H9 (cell line): ENCODE measurements at regions not wholly inside any gene's neighbourhood (a gene's known extent, or its start where the extent isn't known, plus 50 kb on each side); places are given as distances from the start of the nearest gene placed in this dataset.

Experiments used
- DNase-seq: peaks from one replicate; pipeline ENCODE4 v3.0.0-alpha.2; 2017
- H2AFZ ChIP-seq: one replicate; pipeline ENCODE4 v1.6.1; 2013; ENCODE audit warnings: mild to moderate bottlenecking, low read length, control low read depth, moderate library complexity
- H2AK5ac ChIP-seq: 2 replicates; pipeline ENCODE4 v1.6.1; 2013; ENCODE audit warnings: low read length, control low read depth, mixed read lengths; ENCODE audit not compliant: insufficient read length
- H2BK120ac ChIP-seq: one replicate; pipeline ENCODE4 v1.6.1; 2013; ENCODE audit warnings: low read depth, mild to moderate bottlenecking, low read length, control low read depth, inconsistent platforms; ENCODE audit not compliant: poor library complexity, severe bottlenecking
- H2BK12ac ChIP-seq: 2 replicates; pipeline ENCODE4 v1.6.1; 2013; ENCODE audit warnings: low read length, control low read depth, mixed read lengths, low read depth; ENCODE audit not compliant: insufficient read length
- H2BK15ac ChIP-seq: 2 replicates; pipeline ENCODE4 v1.6.1; 2013; ENCODE audit warnings: low read depth, low read length, control low read depth
- H2BK20ac ChIP-seq: one replicate; pipeline ENCODE4 v1.6.1; 2013; ENCODE audit warnings: low read depth, mild to moderate bottlenecking, low read length, control low read depth, inconsistent platforms; ENCODE audit not compliant: poor library complexity, severe bottlenecking
- H2BK5ac ChIP-seq: 2 replicates; pipeline ENCODE4 v1.6.1; 2013; ENCODE audit warnings: low read length, control low read depth, mixed read lengths; ENCODE audit not compliant: insufficient read length
- H3K14ac ChIP-seq: 2 replicates; pipeline ENCODE4 v1.6.1; 2013; ENCODE audit warnings: low read length, control low read depth; ENCODE audit not compliant: insufficient read depth
- H3K18ac ChIP-seq: 2 replicates; pipeline ENCODE4 v1.6.1; 2013; ENCODE audit warnings: low read depth, mild to moderate bottlenecking, mixed read lengths, low read length, control low read depth; ENCODE audit not compliant: insufficient read length
- H3K23ac ChIP-seq: 2 replicates; pipeline ENCODE4 v1.6.1; 2013; ENCODE audit warnings: low read length, control low read depth, mixed read lengths, low read depth; ENCODE audit not compliant: insufficient read length
- H3K23me2 ChIP-seq: 2 replicates; pipeline ENCODE4 v1.6.1; 2013; ENCODE audit warnings: low read depth, mild to moderate bottlenecking, mixed read lengths, low read length, control low read depth; ENCODE audit not compliant: insufficient read length, poor library complexity, severe bottlenecking
- H3K27ac ChIP-seq: 2 replicates; pipeline ENCODE4 v1.5.1; 2013; ENCODE audit warnings: low read length, control low read depth, mixed read lengths, low read depth; ENCODE audit not compliant: insufficient read length
- H3K27me3 ChIP-seq: 2 replicates; pipeline ENCODE4 v1.6.1; 2013; ENCODE audit warnings: low read length, control low read depth, inconsistent platforms; ENCODE audit not compliant: insufficient read depth
- H3K4ac ChIP-seq: 2 replicates; pipeline ENCODE4 v1.6.1; 2013; ENCODE audit warnings: low read depth, mild to moderate bottlenecking, control low read depth, inconsistent platforms, low read length, moderate library complexity
- H3K4me1 ChIP-seq: 2 replicates; pipeline ENCODE4 v1.6.1; 2013; ENCODE audit warnings: low read length, control low read depth, inconsistent platforms; ENCODE audit not compliant: insufficient read depth
- H3K4me2 ChIP-seq: 2 replicates; pipeline ENCODE4 v1.6.1; 2013; ENCODE audit warnings: low read length, control low read depth, mixed read lengths; ENCODE audit not compliant: insufficient read length, insufficient read depth
- H3K56ac ChIP-seq: 2 replicates; pipeline ENCODE4 v1.6.1; 2013; ENCODE audit warnings: low read depth, mild to moderate bottlenecking, mixed read lengths, low read length, control low read depth; ENCODE audit not compliant: insufficient read length
- H3K79me1 ChIP-seq: 2 replicates; pipeline ENCODE4 v1.6.1; 2013; ENCODE audit warnings: low read depth, mild to moderate bottlenecking, moderate library complexity, low read length, control low read depth, inconsistent platforms; ENCODE audit not compliant: insufficient read depth, poor library complexity, severe bottlenecking
- H3K79me2 ChIP-seq: 2 replicates; pipeline ENCODE4 v1.6.1; 2013; ENCODE audit warnings: low read length, control low read depth, inconsistent platforms; ENCODE audit not compliant: insufficient read depth
- H3K9ac ChIP-seq: 2 replicates; pipeline ENCODE4 v1.6.1; 2013; ENCODE audit warnings: low read length, control low read depth, mixed read lengths; ENCODE audit not compliant: insufficient read length; ENCODE audit errors: extremely low read depth
- H3K9me3 ChIP-seq: one replicate; pipeline ENCODE4 v1.6.1; 2013; ENCODE audit warnings: low read depth, low read length, inconsistent platforms; ENCODE audit not compliant: control insufficient read depth
- H3T11ph ChIP-seq: one replicate; pipeline ENCODE4 v1.6.1; 2013; ENCODE audit warnings: mild to moderate bottlenecking, low read length, control low read depth, inconsistent platforms
- H4K20me1 ChIP-seq: one replicate; pipeline ENCODE4 v1.6.1; 2013; ENCODE audit not compliant: control insufficient read depth, insufficient read length, insufficient read depth
- H4K5ac ChIP-seq: 2 replicates; pipeline ENCODE4 v1.6.1; 2013; ENCODE audit warnings: low read depth, mild to moderate bottlenecking, mixed read lengths, low read length, control low read depth; ENCODE audit not compliant: insufficient read length
- H4K8ac ChIP-seq: replicated peaks from 2 replicates; pipeline ENCODE4 v1.6.1; 2013; ENCODE audit warnings: low read length, control low read depth, mixed read lengths, low read depth; ENCODE audit not compliant: insufficient read length
- H4K91ac ChIP-seq: 2 replicates; pipeline ENCODE4 v1.6.1; 2013; ENCODE audit warnings: low read depth, mild to moderate bottlenecking, moderate library complexity, mixed read lengths, low read length, control low read depth; ENCODE audit not compliant: insufficient read length
- H3K27ac Mint-ChIP-seq, 3 experiments: 2 replicates in 2 of 3; 3 replicates in 1 of 3; pipeline ENCODE4 v1.8.0; 2020 to 2021; ENCODE audit warnings: mixed read lengths in 3 of 3, mild to moderate bottlenecking in 1 of 3, moderate library complexity in 1 of 3
- H3K27me3 Mint-ChIP-seq: 2 replicates; pipeline ENCODE4 v1.8.0; 2021; ENCODE audit warnings: low read depth, mild to moderate bottlenecking, moderate library complexity, mixed read lengths
- H3K36me3 Mint-ChIP-seq, 3 experiments: 2 replicates in 2 of 3; 3 replicates in 1 of 3; pipeline ENCODE4 v1.8.0; 2020 to 2021; ENCODE audit warnings: low read depth in 3 of 3, mixed read lengths in 3 of 3; ENCODE audit not compliant: insufficient read depth in 1 of 3
- H3K4me1 Mint-ChIP-seq, 2 experiments: 2 replicates each; pipeline ENCODE4 v1.8.0; 2020; ENCODE audit warnings: mixed read lengths in 2 of 2
- H3K4me3 Mint-ChIP-seq, 2 experiments: 2 replicates in 1 of 2; 3 replicates in 1 of 2; pipeline ENCODE4 v1.8.0; 2020 to 2021; ENCODE audit warnings: mild to moderate bottlenecking in 2 of 2, mixed read lengths in 2 of 2, moderate library complexity in 1 of 2
- H3K9me3 Mint-ChIP-seq, 2 experiments: 2 replicates in 1 of 2; 3 replicates in 1 of 2; pipeline ENCODE4 v1.8.0; 2020; ENCODE audit warnings: mild to moderate bottlenecking in 2 of 2, mixed read lengths in 2 of 2, moderate library complexity in 1 of 2
- CTCF ChIP-seq: fragments of 200-600 bp; sonication (generic); conservative IDR thresholded peaks from 3 replicates; pipeline ENCODE4 v1.8.0; 2021; ENCODE audit warnings: antibody characterized with exemption, mild to moderate bottlenecking
- WGBS: extraction: QIAGEN DNeasy Blood & Tissue Kit; methylation state at CpG from one replicate; pipeline ENCODE4 v1.1.7; 2013; ENCODE audit warnings: missing lambda C conversion rate, low lambda C conversion rate, mixed read lengths; ENCODE audit not compliant: insufficient read length; ENCODE audit errors: extremely low coverage; 5-methylcytosine and 5-hydroxymethylcytosine counted together

DNA sequence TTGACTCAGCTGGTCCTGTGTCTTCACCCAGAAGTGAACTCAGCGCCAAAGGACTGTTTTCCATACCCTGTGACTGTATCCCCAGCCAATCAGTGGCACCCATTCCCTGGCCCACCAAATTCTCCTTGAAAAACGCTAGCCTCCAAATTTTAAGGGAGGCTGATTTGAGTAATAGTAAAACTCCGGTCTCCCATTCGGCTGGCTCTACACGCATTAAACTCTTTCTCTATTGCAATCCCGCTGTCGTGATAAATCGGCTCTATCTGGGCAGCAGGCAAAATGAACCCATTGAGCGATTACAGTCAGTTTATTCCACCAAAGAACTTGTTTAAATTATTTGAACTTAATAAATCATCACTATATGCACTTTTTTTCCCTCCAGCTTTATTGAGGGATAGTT lies 55.9 kb upstream of the PPP1R26 start:
- no peak for TF ChIP-seq CTCF
- peaks cover 26 to 31% of the 10 kb centered on the region in 2 experiments for H3K9me3 Mint-ChIP-seq
- no peak overlapping the region for H3K56ac ChIP-seq
- no peak overlapping the region for H4K91ac ChIP-seq
- H3K27ac ChIP-seq, result no peak overlapping the region
- no peak overlapping the region for H3K14ac ChIP-seq
- peaks cover 2 to 16% (median 8%) of the 10 kb centered on the region in 3 experiments; a peak in 6 of 7 replicates for H3K36me3 Mint-ChIP-seq
- H4K20me1 ChIP-seq, result no peaks in the 10 kb centered on the region
- no peak overlapping the region for H2BK20ac ChIP-seq
- no peaks in the 10 kb centered on the region for H3K79me2 ChIP-seq
- no peak overlapping the region for H3K23ac ChIP-seq
- H2BK5ac ChIP-seq, result no peak overlapping the region
- H3K27me3 Mint-ChIP-seq, result peaks cover 2% of the 10 kb centered on the region; the same call in 1 of the 2 replicates
- no peaks in the 10 kb centered on the region for H3K4me1 ChIP-seq
- no peak overlapping the region for H4K5ac ChIP-seq
- peaks cover 11 to 18% of the 10 kb centered on the region in 2 experiments for H3K4me1 Mint-ChIP-seq
- no peak for DNase-seq
- no peak overlapping the region for H3K9ac ChIP-seq
- H3K4ac ChIP-seq, result no peak overlapping the region
- H2AK5ac ChIP-seq, result no peak overlapping the region
- H3K27me3 ChIP-seq, result no peaks in the 10 kb centered on the region
- H3K23me2 ChIP-seq, result no peaks in the 10 kb centered on the region
- no peak overlapping the region for H2AFZ ChIP-seq
- no peak overlapping the region for H4K8ac ChIP-seq
- H2BK15ac ChIP-seq, result no peak overlapping the region
- no peaks in the 10 kb centered on the region for H3K79me1 ChIP-seq
- H3K27ac Mint-ChIP-seq, result no peak overlapping the region
- H3K18ac ChIP-seq, result no peak overlapping the region
- H3K9me3 ChIP-seq, result no peaks in the 10 kb centered on the region
- H2BK120ac ChIP-seq, result no peak overlapping the region
- H3K4me3 Mint-ChIP-seq, result no peak overlapping the region; a peak in 1 of 5 replicates
- no peak overlapping the region for H3T11ph ChIP-seq
- H3K4me2 ChIP-seq, result no peak overlapping the region
- WGBS, result no CpG with 5 or more reads among the region's 9 CpGs
- H2BK12ac ChIP-seq, result no peak overlapping the region
